K562 (cell line): ENCODE measurements at regions not wholly inside any gene's neighbourhood (a gene's known extent, or its start where the extent isn't known, plus 50 kb on each side); places are given as distances from the start of the nearest gene placed in this dataset.

Experiments used
- ATAC-seq: fragments of 200-7000 bp; cut with Tn5 transposase; 3 replicates; pipeline ENCODE4 v1.9.1; 2020; ENCODE audit warnings: moderate library complexity
- BruUV-seq: library from RNA; stranded (reverse); fragments of 400-500 nt; replicated peaks from 2 replicates; lab custom pipeline; 2021; lab: Mats Ljungman, UMichigan
- CTCF ChIA-PET: fragments of 300-600 bp; formaldehyde crosslinking; extraction: SDS; loops from one replicate; lab custom pipeline; 2021; ENCODE audit warnings: low intra/inter-chr PET ratio; lab: Yijun Ruan, JAX
- POLR2A ChIA-PET: fragments of 300-600, 350-650 bp; sonication (Branson Sonifier 250); formaldehyde crosslinking; extraction: SDS; loops from one replicate; lab custom pipeline; 2021; ENCODE audit warnings: antibody characterized with exemption, inconsistent platforms; lab: Yijun Ruan, JAX
- DNase-seq, 4 experiments: peaks; one replicate each; pipeline versions ENCODE4 v3.0.0 to v3.0.0-alpha.2; 2011 to 2018; ENCODE audit warnings: low spot score in 3 of 4, mixed read lengths in 3 of 4; ENCODE audit errors: extremely low read depth in 1 of 4
- FAIRE-seq: peaks from 2 replicates; lab custom pipeline; 2011; peaks lifted over from hg19 to GRCh38; lab: Jason Lieb, UNC
- H2AFZ ChIP-seq: 2 replicates; pipeline ENCODE4 v1.6.0; 2011; ENCODE audit warnings: low read depth, low read length, control low read depth, inconsistent platforms
- H3K27ac ChIP-seq: fragments of 200-600 bp; 3 replicates; pipeline ENCODE4 v1.8.0; 2011; ENCODE audit warnings: low read depth, mild to moderate bottlenecking, control low read depth, inconsistent platforms, low read length, moderate library complexity, mixed read lengths; ENCODE audit errors: extremely low read depth
- H3K27me3 ChIP-seq, 2 experiments: fragments of 300-600 bp in 1 of 2; 2 replicates in 1 of 2; 3 replicates in 1 of 2; pipeline versions ENCODE4 v1.6.0 to v1.8.0; 2011; ENCODE audit warnings: inconsistent platforms in 2 of 2, low read length in 2 of 2, mild to moderate bottlenecking in 1 of 2, mixed read lengths in 1 of 2, moderate library complexity in 1 of 2; ENCODE audit not compliant: control insufficient read depth in 2 of 2, insufficient read depth in 2 of 2
- H3K36me3 ChIP-seq: fragments of 300-600 bp; 3 replicates; pipeline ENCODE4 v1.8.0; 2011; ENCODE audit warnings: mild to moderate bottlenecking, low read length, inconsistent platforms; ENCODE audit not compliant: control insufficient read depth, insufficient read depth
- H3K4me1 ChIP-seq, 2 experiments: fragments of 200-600 bp in 1 of 2; replicated peaks in 1 of 2; 2 replicates in 1 of 2; 3 replicates in 1 of 2; pipeline versions ENCODE4 v1.5.1 to v1.8.0; 2011; ENCODE audit warnings: inconsistent platforms in 2 of 2, low read length in 2 of 2, mild to moderate bottlenecking in 1 of 2, mixed read lengths in 1 of 2, moderate library complexity in 1 of 2; ENCODE audit not compliant: control insufficient read depth in 2 of 2, insufficient read depth in 2 of 2
- H3K4me2 ChIP-seq: 2 replicates; pipeline ENCODE4 v1.6.1; 2011; ENCODE audit warnings: low read length, control low read depth, inconsistent platforms, mixed read lengths; ENCODE audit not compliant: insufficient read depth
- H3K4me3 ChIP-seq: fragments of 200-600 bp; sonication (generic), shearing (Covaris generic); 2 replicates; pipeline ENCODE4 v1.5.1; 2016; ENCODE audit warnings: control low read depth, inconsistent platforms
- H3K79me2 ChIP-seq: fragments of 200-600 bp; 3 replicates; pipeline ENCODE4 v1.8.0; 2011; ENCODE audit warnings: low read length, inconsistent platforms; ENCODE audit not compliant: control insufficient read depth, insufficient read depth
- H3K9ac ChIP-seq, 2 experiments: 2 replicates each; pipeline versions ENCODE4 v1.6.0 to v1.6.1; 2011; ENCODE audit warnings: low read depth in 2 of 2, low read length in 2 of 2, control low read depth in 1 of 2, inconsistent platforms in 1 of 2, mild to moderate bottlenecking in 1 of 2, mixed read lengths in 1 of 2; ENCODE audit not compliant: insufficient read depth in 1 of 2
- H3K9me1 ChIP-seq: one replicate; pipeline ENCODE4 v1.6.0; 2011; ENCODE audit warnings: inconsistent platforms, mild to moderate bottlenecking, low read length, moderate library complexity; ENCODE audit not compliant: control insufficient read depth, insufficient read depth
- H3K9me3 ChIP-seq: replicated peaks from 2 replicates; pipeline ENCODE4 v1.5.1; 2011; ENCODE audit warnings: low read depth, low read length, inconsistent platforms; ENCODE audit not compliant: control insufficient read depth, insufficient read depth
- H4K20me1 ChIP-seq: replicated peaks from 2 replicates; pipeline ENCODE4 v1.6.1; 2011; ENCODE audit warnings: low read length, inconsistent platforms, mixed read lengths; ENCODE audit not compliant: control insufficient read depth, insufficient read depth
- CREB3L1 ChIP-seq: fragments of 450-650 bp; IDR thresholded peaks from 2 replicates; pipeline ENCODE4 v1.6.1; 2014; ENCODE audit warnings: low read depth, mild to moderate bottlenecking, moderate library complexity, borderline replicate concordance
- ZNF121 ChIP-seq: sonication (generic); formaldehyde crosslinking; conservative IDR thresholded peaks from 2 replicates; pipeline ENCODE4 v1.8.0; 2022; ENCODE audit warnings: missing genetic modification reagents
- ZNF609 ChIP-seq: sonication (generic); formaldehyde crosslinking; IDR thresholded peaks from 2 replicates; pipeline ENCODE4 v1.8.1; 2023; ENCODE audit warnings: missing genetic modification reagents, mild to moderate bottlenecking, borderline replicate concordance
- ZNF79 ChIP-seq: fragments of 250-450 bp; sonication (Bioruptor Pico); IDR thresholded peaks from 2 replicates; pipeline ENCODE4 v1.4.0; 2020; ENCODE audit warnings: low read depth, mild to moderate bottlenecking, moderate library complexity
- WGBS: fragments of 100-300 bp; shearing (Covaris generic); methylation state at CpG from one replicate; pipeline ENCODE4 v1.1.6; 2016; ENCODE audit warnings: low coverage, mixed read lengths; ENCODE audit not compliant: insufficient coverage; ENCODE audit errors: missing lambda C conversion rate; 5-methylcytosine and 5-hydroxymethylcytosine counted together
- in situ Hi-C: fragments of 300-500 bp; cut with MboI; formaldehyde crosslinking; loops from 4 replicates; pipeline ENCODE4 v1.15.0; 2018; ENCODE audit warnings: inconsistent platforms, mixed read lengths
- intact Hi-C: fragments of 100-400 bp; cut with micrococcal nuclease; formaldehyde crosslinking; loops from 2 replicates; pipeline ENCODE4 v1.14.2; 2022

GRCh38 chr5:67530609-67531255 lies 334.1 kb upstream of the CD180 start:
- intact Hi-C loops, result no loop called here
- H3K4me3 ChIP-seq, result no peak overlapping the region
- 2% methylated on average over 6 of the region's 6 CpGs for WGBS
- ChIA-PET CTCF (no interaction called here), POLR2A (no interaction called here)
- DNase-seq (no peak), FAIRE-seq (no peak), ATAC-seq (no peak)
- H3K9ac ChIP-seq, result no peak overlapping the region
- BruUV-seq, result no TSS peak
- no peak overlapping the region for H3K27ac ChIP-seq
- no peaks in the 10 kb centered on the region for H3K9me3 ChIP-seq
- no peak overlapping the region for H2AFZ ChIP-seq
- no peaks in the 10 kb centered on the region for H3K27me3 ChIP-seq
- in situ Hi-C loops, result no loop called here
- no peaks in the 10 kb centered on the region for H4K20me1 ChIP-seq
- no peak overlapping the region for H3K4me2 ChIP-seq
- no peaks in the 10 kb centered on the region for H3K9me1 ChIP-seq
- no peaks in the 10 kb centered on the region for H3K4me1 ChIP-seq
- H3K36me3 ChIP-seq, result no peaks in the 10 kb centered on the region
- TF ChIP-seq ZNF121 (CRISPR knock-in tag), result no peak
- no peak for TF ChIP-seq ZNF79
- TF ChIP-seq ZNF609 (CRISPR knock-in tag), result no peak
- TF ChIP-seq CREB3L1, result no peak
- H3K79me2 ChIP-seq, result no peaks in the 10 kb centered on the region
